HG02610 (cell line): ENCODE measurements at regions not wholly inside any gene's neighbourhood (a gene's known extent, or its start where the extent isn't known, plus 50 kb on each side); places are given as distances from the start of the nearest gene placed in this dataset.
"Not testable (repeated sequence)": the region's sequence is repeated elsewhere in the genome, so short reads cannot be mapped to it uniquely, and the experiment has no call there.

Source experiments
- ATAC-seq: cut with Tn5 transposase; IDR thresholded peaks from one replicate; pipeline ENCODE4 v1.9.1; 2021; ENCODE audit warnings: mild to moderate bottlenecking, moderate library complexity; ENCODE audit not compliant: unreplicated experiment

DNA sequence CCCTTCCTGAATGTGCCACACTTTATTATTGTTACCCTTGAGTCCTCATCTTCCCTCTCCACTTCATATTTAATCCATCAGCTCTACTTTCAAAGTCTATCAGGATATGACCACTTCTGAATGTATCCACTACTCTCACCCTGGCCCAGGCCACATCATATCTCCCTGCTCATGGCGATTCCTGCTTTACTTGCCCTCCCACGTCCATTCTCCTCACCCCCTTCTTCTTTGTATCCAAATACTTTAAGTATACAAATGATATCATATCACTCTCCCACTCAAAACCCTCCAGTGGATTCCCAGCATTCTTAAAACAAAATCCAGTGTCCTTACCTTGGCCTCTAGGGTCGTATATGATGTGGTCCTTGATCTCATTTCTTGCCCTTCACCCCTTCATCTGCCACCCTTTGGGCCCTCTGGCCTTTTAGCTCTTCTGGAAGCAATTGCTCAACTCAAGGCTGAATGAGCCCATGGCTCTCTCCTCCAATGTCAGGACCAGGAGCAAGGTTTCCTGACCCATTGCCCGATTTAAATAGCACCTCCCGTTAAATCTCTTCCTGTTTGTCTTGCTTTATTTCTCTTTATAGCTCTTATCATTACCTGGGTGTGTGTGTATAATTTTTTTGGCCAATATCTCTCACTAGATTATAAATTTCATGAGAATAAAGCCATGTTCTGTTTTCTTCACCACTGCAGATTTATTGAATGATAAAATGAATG is 205.9 kb upstream of the ECI2 start:
- ATAC-seq = no peak

DNA sequence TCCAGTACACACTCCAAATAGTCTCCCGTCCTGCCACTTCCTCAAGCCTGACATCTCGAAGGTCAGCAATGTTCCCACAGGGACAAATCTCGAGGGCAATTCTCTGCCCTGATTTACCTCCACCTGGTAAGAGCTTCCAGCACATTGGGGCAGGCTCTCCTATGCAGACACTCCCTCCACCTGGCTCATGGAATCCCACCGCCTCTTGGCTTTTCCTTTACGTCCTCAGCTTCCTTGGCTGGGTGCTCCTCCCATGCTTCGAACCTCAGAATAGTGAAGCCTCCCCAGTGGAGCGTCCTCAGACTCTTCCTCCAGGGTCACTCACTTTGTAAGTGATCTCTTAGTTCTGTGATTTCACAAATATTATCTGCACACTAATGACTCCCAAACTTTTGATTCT is 205.2 kb upstream of the ECI2 start:
- ATAC-seq = no peak

DNA sequence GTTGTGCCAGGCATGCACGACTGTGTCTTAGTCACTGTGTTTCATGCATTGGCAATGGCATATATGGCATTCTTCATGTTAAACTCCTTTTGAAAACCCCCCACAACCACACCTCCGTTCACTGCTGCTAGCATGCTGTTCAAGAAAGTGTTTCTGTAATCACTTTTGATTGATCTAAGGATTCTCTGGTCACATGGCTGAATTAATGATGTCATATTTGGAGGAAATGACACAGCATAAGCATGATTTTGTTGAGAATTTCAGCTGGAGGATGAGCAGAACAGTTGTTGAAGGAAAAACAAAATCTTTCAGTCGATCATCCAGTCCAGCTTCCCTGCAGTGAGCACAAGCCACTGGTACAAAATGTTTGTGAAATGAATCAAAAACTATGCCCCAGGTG is 203.5 kb upstream of the ECI2 start:
- no peak for ATAC-seq

DNA sequence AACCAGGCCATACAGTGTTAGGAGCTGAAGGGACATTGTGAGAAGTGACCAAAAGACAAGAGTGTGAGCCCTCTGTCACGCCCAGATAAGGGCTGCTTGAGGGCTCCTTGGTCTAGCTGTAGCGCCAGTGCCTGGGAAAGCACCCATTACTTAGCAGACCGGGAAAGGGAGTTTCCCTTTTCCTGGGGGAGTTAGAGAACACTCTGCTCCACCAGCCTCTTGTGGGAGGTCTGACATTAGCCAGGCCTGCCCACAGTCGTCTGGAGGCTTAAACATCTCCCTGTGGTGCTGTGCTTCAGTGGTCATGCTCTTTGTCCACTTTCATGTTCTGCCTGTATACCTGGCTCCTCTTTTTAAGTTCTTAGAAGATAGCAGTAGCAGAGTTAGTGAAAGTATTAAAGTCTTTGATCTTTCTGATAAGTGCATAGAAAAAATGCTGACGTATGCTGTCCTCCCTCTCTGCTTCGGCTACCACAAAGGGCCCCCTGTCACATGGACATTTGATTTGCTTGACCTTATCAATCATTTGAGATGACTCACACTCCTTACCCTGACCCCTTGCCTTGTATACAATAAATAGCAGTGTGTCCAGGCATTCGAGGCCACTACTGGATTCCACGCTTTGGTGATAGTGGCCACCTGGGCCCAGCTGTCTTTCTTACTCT is 201.5 kb upstream of the ECI2 start:
- no peak for ATAC-seq

GRCh38 chr6:4336084-4336483 is 200.7 kb upstream of the ECI2 start:
- ATAC-seq = no peak

- not testable (repeated sequence) for ATAC-seq
Observed at GRCh38 chr6:4334158-4334740, 198.9 kb upstream of the ECI2 start.

DNA sequence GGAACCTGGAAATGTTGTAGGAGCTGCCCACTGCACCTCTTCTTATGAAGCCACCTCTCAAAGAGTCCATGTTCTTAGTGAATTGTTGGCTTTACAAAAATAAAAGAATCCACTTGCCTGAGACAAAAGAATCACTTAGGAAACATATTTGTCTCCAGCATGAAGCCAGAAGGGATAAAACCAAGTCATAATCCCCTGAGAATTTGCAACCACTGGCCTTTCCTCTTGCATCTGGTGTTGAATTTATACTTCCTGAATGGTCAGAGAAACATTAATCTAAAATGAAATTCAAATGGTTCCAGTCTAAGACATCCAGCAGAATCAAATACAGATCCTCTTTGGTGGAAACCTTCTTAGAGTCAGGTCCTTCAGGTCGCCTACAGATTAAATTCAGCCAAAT is 192.5 kb upstream of the ECI2 start:
- no peak for ATAC-seq

DNA sequence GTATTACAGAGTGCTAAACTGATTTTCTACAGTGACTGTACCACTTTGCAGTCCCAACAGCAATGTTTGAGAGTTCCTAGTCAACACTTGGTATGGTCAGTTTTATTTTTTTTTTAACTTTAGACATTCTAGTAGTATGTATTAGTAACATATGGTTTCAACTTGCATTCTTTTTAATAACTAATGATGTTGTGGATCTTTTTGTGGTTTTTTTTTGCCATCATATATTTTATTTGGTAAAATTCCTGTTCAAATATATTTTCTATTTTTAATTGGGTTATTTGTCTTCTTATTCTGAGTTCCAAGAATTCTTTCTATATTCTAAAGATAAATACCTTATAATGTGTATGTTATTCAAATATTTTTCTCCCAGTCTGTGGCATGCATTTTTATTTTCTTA is 189.4 kb upstream of the ECI2 start:
- no peak for ATAC-seq

- ATAC-seq = no peak
Observed at GRCh38 chr6:4323322-4323721, 187.9 kb upstream of the ECI2 start.

GRCh38 chr6:4322846-4323309 is 187.5 kb upstream of the ECI2 start:
- ATAC-seq = no peak

- ATAC-seq = no peak
Observed at GRCh38 chr6:4322134-4322845, 186.9 kb upstream of the ECI2 start.

- no peak for ATAC-seq
Observed at GRCh38 chr6:4320860-4321259, 185.5 kb upstream of the ECI2 start.

DNA sequence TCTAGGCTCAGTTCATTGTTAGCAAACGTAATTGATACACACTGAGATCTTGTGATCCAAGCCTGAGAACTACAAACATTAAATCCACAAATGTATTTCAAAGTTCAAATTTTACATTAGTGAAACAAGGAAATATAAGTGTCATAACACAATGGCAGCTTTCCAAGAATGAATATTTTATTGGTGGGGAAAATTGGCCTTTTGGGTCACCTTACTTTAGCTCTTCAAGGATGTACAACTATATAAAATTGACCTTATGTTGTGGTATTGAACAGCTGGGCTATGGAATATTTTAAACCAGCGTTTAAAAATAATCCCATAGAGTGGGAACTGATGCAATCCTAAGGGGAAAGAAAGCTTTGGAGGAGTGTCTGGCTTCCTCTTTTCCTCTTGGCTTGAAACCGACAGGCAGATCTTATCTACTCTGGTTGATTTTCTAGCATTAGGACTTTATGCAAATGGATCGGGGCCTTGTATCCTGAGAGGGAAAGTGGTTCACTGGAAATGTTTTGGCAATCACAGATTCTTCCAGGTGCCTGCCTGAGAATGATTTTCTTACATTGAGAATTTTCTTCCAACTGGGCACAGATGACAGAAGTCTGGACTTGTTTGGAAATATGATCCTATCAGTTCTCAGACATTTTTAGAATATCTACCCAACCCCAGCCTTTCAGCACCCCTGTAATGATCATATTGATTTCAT is 184.8 kb upstream of the ECI2 start:
- no peak for ATAC-seq

DNA sequence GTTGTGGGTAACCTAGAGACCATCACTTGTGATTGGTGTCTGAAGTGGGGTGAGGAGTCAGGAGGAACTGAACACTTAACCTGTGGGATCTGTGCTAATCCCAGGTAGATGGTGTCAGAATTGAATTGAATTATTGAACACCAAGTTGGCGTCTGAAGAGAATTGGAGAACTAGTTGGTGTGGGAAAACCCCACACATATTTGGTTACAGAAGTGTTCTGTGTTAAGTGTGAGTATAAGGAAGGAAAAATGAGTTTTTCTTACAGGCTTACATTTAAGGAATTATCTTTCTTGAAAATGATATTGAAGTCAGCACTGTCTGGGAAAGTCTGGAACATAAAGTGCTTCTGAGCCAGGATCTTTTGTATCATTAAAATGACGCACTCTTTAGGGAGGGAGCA is 182.9 kb upstream of the ECI2 start:
- no peak for ATAC-seq

DNA sequence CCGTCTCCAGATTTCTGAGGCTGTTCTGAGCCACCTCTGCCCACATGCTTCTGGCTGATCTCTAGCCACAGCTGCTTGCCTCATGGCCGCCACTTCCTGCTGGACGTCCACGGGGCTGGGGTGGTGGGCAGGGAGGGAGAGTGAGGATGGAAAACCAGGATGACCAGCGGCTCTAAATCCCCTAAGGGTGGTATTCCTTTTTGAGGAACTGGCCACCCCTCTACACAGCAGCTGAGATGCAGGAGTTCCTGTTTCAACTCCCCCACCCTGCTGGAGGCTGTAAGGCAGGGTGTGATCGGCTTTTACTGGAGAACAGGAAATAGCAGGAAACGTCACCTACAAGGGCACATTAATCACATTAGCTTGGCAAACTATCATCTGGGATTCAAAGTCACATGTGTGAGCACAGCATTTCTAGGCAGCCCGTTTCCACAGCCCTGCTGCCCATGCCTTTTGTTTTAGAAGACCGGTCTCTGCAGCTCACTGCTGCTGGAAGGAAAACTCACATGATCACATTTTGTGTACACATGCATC is 181.6 kb upstream of the ECI2 start:
- ATAC-seq = no peak

DNA sequence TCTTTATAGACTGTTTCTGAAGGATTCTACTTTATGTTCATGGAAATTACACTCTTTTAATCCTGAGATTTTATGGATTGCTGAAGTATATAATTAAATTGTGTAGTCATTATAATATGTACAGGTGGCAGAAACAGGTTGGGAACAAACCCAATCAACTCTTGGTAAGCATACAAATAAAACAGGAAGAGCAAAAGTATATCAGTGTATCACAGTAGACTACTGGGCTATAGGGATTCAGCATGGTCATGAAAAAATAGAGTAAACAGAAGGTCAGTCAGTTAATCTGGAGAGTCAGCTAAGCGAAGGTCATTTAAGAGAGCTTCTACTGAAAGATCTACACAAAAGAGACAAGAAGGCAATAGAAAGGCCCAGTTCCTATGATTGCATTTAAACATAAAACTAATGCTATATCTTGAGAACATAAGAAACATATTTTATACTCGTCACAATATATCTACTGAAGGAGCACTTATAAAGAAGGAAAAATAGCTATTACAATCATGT is 178.9 kb upstream of the ECI2 start:
- ATAC-seq = no peak

GRCh38 chr6:4313044-4313686 is 177.8 kb upstream of the ECI2 start:
- no peak for ATAC-seq

DNA sequence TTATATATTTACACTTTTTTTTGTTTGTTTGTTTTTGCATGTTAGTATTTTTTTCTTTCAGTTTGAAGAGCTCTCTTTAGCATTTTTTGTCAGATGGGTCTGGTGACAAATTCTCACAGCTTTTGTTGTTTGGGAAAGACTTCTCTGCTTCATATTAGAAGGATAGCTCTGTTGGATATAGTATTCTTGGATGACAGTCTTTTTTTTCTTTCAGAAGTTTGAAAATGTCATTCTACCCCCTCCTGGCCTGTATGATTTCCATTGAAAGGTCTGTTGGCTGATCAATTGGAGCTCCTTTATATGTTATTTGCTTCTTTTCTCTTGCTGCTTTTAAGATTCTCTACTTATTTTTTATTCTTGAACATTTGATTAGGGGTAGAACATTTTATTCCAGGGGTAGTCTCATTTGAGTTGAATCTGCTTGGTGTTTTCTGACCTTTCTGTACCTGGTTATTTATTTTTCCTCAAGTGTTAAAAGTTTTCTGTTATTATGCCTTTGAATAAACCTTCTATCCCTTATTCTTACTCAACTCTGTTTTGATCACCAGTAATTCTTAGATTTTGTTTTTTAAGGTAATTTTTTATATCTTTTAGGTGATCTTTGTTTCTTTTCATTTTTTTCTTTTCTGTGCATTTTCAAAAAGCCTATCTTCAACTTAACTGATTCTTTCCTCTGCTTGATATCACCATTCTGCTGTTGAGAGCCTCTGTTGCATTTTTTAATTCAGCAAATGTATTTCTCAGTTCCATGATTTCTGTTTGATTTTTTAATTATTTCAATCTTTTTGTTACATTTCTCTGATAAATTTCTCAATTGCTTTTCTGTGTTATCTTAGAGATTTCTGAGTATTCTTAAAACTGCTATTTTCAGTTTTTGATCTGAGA is 176.8 kb upstream of the ECI2 start:
- ATAC-seq = no peak

GRCh38 chr6:4309540-4309939 is 174.2 kb upstream of the ECI2 start:
- ATAC-seq = no peak
